Stromal cell of bone marrow (primary cell): ENCODE measurements at regions not wholly inside any gene's neighbourhood (a gene's known extent, or its start where the extent isn't known, plus 50 kb on each side); places are given as distances from the start of the nearest gene placed in this dataset.

Experiments used
- DNase-seq: peaks from one replicate; pipeline ENCODE4 v3.0.0-alpha.2; 2012; ENCODE audit warnings: low read depth

GRCh38 chr2:21281791-21282514 lies 158.2 kb downstream of the TDRD15 start:
- no peak for DNase-seq

DNA sequence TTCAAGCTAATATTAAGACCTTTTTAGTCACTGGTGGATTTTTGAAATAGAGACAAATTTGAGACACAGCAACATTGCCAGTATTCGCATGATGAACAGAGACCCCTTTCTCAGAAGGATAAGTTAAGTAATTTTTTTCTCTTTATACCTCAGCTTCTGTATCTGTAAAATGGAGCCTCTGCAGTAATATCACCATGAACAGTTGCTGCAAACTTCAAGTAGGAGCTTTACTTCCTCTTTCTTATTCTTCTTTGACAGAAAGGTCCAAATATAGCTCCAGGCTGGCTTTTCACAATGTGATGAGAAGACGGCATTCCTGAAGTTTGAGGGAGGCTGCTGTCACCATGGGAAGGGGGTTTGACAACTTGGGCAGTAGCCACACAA lies 158.7 kb downstream of the TDRD15 start:
- no peak for DNase-seq

DNA sequence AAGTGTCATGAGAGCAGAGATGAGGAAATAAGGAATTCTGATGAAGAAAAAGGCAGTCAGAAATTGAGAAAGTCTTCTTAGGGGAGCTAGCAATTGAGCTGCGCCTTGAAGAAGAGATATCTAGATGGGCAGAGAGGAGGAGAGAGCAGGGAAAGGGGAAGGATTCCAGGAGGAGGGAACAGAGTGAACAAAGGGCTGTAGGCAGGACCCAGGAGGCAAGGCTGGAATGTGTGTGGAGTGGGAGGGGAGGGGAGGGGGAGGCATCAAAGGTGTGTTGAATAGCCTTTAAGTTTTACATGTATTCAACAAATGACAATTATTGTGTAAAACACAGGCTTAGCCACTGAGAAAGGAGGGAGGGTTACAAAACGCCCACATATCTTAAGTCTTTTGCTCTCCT lies 164.5 kb downstream of the TDRD15 start:
- DNase-seq, result no peak

- DNase-seq, result no peak
Measured at GRCh38 chr2:21288739-21289520, 165.2 kb downstream of the TDRD15 start.

DNA sequence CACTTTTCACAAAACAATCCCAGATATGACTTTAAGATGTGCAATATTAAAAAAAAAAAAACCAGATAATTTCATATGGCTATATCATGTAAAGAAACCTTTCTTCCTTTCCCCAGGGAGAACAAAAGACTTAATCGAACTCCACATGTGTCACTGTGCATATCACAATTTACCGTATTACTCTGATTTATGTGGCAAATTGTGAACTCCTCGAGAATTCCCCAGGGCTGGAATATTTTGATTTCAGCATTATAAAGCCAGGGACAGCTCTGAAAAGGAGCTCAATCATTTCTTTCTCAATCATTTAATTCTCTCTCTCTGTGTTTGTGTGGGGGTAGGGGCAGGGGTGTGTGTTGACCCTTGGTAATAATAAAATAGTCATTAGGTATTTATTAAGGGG lies 165.8 kb downstream of the TDRD15 start:
- DNase-seq, result no peak

DNA sequence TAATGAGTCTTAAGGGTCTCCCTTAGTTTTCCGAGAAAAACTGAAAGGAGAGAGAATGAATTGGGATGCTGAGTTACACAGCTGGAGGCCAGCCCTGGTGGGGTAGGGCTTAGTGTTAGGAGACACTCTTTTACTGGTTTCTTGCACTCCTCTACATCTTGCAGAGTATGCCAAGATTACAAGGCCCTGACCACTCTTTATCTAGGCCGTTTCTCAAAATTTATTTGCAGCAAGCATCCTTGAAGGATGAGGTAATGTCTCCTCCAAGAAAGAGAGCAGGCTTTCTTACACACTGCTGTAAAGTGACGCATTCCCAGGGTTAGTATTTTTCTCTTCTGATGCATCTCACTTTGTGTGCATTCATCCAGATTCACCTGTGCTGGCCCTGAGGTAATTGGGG lies 166.2 kb downstream of the TDRD15 start:
- DNase-seq, result no peak

DNA sequence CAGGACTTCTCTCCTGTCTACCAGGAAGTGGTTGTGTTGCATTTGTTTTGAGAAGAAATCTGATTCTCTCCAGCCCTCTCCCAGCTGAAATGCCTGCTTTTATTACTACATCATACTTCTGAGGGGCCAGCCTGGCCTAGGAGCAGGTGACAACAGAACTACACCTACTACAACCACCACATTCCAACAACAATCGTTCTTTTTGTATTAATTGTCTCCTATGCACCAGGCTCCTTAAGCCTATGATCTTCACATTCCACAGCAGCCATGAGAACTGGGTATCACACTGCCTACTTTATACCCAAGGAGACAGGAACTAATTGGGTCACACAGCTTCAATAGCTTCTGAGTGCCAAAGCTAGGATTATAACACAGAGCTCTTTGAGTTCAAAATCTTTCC lies 167.7 kb downstream of the TDRD15 start:
- DNase-seq, result no peak

DNA sequence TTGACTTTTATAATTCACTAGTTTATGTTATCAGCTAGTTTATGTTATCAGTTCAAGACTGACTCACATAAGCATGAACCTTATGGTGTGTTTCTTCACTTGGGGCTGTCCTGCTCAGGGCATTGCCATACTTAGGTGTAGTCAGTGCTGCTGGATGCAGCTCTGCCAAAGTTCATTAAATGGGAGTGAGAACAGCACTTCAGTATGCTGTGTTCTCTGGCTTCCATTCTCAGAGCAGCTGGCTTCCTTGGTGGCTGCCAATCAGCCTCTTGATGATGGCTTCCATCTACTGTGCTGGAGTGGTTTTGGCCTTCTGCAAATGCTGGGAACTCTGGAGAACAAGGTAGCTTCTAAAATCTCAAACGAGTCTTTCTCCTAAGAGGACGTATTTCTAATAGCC lies 170.7 kb downstream of the TDRD15 start:
- no peak for DNase-seq

GRCh38 chr2:21299411-21299810 lies 175.6 kb downstream of the TDRD15 start:
- no peak for DNase-seq

DNA sequence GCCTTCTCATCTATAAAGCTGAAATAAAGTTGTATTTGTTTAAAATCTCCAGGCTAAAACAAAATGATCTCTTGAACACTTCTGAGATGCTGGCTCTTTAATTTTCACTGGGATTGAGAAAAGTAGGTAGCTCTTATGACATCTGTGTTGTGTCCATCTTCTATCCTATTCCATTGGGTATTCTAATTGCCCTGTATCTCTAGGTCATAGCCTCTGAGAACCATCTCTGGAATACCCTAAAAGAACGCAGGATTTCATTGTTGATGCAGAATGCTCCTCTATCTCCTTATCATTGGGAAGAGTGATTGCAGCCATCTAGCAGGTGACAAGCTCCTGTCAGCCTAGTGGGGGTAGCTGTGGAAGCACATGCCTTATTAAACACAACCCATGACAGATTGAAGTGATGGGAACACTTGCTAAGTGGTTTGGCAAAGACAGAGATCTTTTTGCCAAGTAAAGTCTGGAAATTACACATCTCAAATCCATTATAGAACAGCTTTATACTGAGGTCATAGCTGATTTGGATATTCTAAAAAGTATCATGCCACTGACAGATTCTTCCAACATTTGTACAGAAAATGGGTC lies 178.2 kb downstream of the TDRD15 start:
- no peak for DNase-seq

- no peak for DNase-seq
Measured at GRCh38 chr2:21303876-21304275, 180.1 kb downstream of the TDRD15 start.

- DNase-seq, result no peak
Measured at GRCh38 chr2:21305581-21305980, 181.8 kb downstream of the TDRD15 start.

DNA sequence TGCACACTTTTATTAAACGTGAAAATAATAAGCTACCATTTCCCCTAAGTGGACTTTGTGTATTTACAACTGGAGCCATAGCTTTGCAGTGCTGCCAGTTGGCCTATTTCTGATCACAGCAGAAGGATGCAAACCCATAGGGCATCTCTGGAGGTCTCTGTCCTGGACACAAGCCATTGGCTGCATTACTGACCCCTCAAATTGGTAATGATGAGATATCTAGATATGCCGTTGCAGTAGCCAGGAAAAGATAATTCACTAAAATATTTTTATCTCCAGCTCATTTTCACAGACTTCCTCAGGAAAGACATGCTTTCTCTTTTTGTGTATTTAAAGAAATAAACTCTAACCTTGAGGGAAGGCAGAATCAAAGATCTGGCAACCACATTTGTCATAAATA lies 182.5 kb downstream of the TDRD15 start:
- no peak for DNase-seq

- no peak for DNase-seq
Measured at GRCh38 chr2:21307037-21307436, 183.3 kb downstream of the TDRD15 start.

GRCh38 chr2:21310493-21310892 lies 186.7 kb downstream of the TDRD15 start:
- no peak for DNase-seq

DNA sequence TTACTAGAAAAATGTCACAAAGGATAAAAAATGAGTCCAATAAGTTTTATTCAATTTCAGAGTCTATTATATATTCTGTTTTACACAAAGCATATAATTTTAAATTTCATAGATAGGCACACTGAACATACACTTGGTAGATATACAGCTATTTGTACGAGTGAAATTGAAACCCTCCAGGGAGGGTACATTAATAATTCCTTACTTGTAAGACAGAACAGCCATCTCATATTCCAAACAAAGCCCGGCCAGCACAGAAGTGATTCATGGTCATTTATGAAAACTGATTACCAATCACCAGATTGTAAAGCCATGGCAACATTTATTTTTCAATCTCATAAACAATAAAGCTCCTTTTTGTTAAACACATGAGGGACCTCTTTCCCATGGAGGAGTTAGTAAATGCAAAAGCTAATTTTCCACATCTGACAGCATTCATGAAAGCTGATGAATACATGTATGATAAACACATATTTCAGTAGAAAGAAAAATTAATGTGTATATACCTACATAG lies 190.6 kb downstream of the TDRD15 start:
- DNase-seq, result no peak

GRCh38 chr2:21317131-21317530 lies 193.4 kb downstream of the TDRD15 start:
- DNase-seq, result no peak

- DNase-seq, result no peak
Measured at GRCh38 chr2:21318263-21318662, 194.5 kb downstream of the TDRD15 start.

DNA sequence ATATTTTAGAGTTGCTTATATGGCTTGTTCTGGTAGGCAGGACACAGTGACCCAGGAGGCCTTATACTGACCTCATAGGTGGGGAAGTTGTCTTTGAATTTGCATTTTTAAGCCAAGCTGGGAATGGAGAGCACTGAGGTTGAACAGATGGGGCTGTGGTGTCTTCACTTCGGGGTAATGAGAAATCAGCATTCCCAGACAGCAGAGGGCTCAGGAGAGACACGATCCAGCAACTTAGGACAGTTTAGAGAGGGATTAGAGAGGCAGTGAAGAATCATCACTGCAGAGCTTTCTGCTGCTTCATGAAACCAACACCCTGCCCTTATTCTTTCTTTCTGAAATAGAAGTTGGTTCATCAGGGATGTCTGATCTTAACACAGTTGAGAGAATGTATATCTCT lies 202.4 kb downstream of the TDRD15 start:
- no peak for DNase-seq

DNA sequence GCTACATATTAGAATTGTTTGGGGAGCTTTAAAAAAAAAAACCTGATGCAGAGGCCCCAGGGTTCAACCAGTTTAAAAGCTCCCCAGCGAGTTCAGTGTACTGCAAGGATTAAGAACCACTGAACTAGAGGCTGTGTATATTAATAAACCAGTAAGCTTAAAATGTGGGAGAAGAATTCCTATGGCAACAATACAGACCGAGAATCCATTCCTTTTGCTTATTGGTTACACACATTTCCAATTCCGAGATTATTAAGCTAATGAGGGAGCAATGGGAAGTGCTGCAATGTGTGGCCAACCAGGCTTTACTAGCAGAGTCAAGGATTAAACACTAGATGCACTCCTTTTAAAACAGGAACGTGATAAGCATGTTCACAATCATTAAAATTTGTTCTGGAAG lies 204.4 kb downstream of the TDRD15 start:
- no peak for DNase-seq

DNA sequence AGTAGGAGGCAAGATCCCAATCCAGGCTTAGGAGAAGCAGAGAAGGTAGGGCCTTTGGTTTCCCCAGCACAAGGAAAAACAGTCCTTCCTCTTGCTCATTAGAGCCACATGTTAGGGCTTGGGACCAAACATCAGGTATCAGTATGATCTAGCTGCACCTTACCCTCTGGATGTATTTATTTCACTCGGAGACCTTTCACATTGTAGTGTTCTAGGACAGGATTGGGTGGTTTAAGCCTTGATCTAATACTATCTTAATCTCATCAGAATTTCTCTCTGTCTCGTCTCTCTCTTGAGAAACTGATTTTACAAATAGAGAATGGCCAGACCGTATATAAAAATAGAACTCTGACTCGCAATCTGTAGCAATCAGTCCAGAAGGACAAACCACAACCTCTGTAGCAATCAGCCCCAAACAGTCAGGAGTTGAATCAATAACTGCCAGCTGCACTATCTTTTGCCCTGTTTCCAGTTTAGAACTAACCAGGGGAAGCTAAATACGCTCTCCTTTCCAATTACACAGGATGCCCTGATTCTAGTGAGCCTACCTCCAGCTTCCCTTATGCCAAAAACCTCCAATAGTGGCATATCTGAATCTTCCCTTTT lies 207.1 kb downstream of the TDRD15 start:
- DNase-seq, result no peak

GRCh38 chr2:21331625-21332370 lies 208.0 kb downstream of the TDRD15 start:
- DNase-seq, result no peak
